Testis (tissue), 2 donors: ENCODE measurements at regions not wholly inside any gene's neighbourhood (a gene's known extent, or its start where the extent isn't known, plus 50 kb on each side); places are given as distances from the start of the nearest gene placed in this dataset.

Experiments
- CTCF ChIP-seq, 3 experiments: fragments of 450-650 bp in 2 of 3; fragments of 200-600 bp in 1 of 3; sonication (generic) in 1 of 3; IDR thresholded peaks; one replicate each; pipeline ENCODE4 v1.5.1; 2016 to 2019; ENCODE audit warnings: antibody characterized with exemption in 3 of 3, mild to moderate bottlenecking in 2 of 3, moderate library complexity in 1 of 3
- POLR2A ChIP-seq: fragments of 450-650 bp; IDR thresholded peaks from one replicate; pipeline ENCODE4 v1.6.1; 2017; ENCODE audit warnings: antibody characterized with exemption, mild to moderate bottlenecking, moderate library complexity

GRCh38 chr13:72537395-72537780 is 190.0 kb downstream of the MZT1 start:
- TF ChIP-seq CTCF (IDR thresholded peaks at IDR 0.05) (no peak), POLR2A (no peak)
